ENCODE measurements at regions not wholly inside any gene's neighbourhood (a gene's known extent, or its start where the extent isn't known, plus 50 kb on each side); places are given as distances from the start of the nearest gene placed in this dataset.
"Not testable (repeated sequence)": the region's sequence is repeated elsewhere in the genome, so short reads cannot be mapped to it uniquely, and the experiment has no call there.

DNA sequence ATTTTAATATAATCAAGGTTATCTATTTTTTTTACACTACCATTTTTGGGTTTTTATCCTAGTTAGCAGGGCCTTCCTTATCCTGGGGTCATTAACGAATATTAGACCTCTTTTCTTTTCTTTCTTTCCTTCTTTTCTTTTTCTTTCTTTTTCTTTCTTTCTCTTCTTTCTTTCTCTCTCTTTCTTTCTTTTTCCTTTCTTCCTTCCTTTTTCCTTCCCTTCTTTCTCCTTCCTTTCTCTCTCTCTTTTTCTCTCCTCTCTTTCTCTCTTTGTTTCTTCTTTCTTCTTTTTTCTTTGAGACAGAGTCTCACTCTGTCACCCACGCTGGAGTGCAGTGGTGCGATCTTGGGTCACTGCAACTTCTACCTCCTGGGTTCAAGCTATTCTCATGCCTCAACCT is 120.4 kb upstream of the PDE7B start:
- no peaks in the 10 kb centered on the region for H3K36me3 ChIP-seq (replicated peaks in 1 of 2; ENCODE audit: control insufficient read depth in 1 of 2, insufficient read depth in 2 of 2, low read length in 2 of 2)
- H3K9me3 ChIP-seq (ENCODE audit: low read length): peaks cover 16% of the 10 kb centered on the region; the same call in 1 of the 2 replicates
- TF ChIP-seq ZNF549 (CRISPR knock-in tag; IDR thresholded peaks at IDR 0.05) (no peak), ZBTB8A (CRISPR knock-in tag; IDR thresholded peaks at IDR 0.05; ENCODE audit: borderline replicate concordance, low read depth) (no peak)
- H3K27ac ChIP-seq (ENCODE audit: extremely low read length, insufficient read depth, low read length): no peak overlapping the region
- ATAC-seq (no peak), FAIRE-seq (no peak), DNase-seq (ENCODE audit: low spot score) (no peak)
- H2AFZ ChIP-seq (ENCODE audit: low read length): no peak overlapping the region
- no peak overlapping the region for H3K9ac ChIP-seq (ENCODE audit: insufficient read depth, low read depth, low read length)
- POLR2A ChIA-PET: no interaction called here
- BruUV-seq (replicated peaks): no TSS peak
- no peaks in the 10 kb centered on the region for H3K4me1 ChIP-seq (ENCODE audit: insufficient read depth, low read length)
- intact Hi-C loops (cut with micrococcal nuclease; ENCODE audit: unreplicated experiment): no loop called here
- in situ Hi-C loops (cut with HindIII; ENCODE audit: extremely low pct_ligation_motif_present, low pct_unique_long_range_greater_than_20kb): no loop called here
- 2% methylated on average over 3 of the region's 3 CpGs for WGBS (ENCODE audit: low lambda C conversion rate)
- H3K27me3 ChIP-seq (ENCODE audit: control insufficient read depth in 1 of 2, insufficient read depth in 2 of 2, low read length in 2 of 2): no peaks in the 10 kb centered on the region
- H3K4me2 ChIP-seq (ENCODE audit: low read depth, low read length): no peak overlapping the region
- no peak overlapping the region for H3K4me3 ChIP-seq (replicated peaks in 1 of 3; ENCODE audit: insufficient read depth in 1 of 3, low read depth in 2 of 3, low read length in 3 of 3)
- no peaks in the 10 kb centered on the region for H3K79me2 ChIP-seq (ENCODE audit: insufficient read depth, low read length)
- CTCF ChIA-PET (ENCODE audit: low intra/inter-chr PET ratio, low total read pairs): no interaction called here
- H4K20me1 ChIP-seq (ENCODE audit: insufficient read depth, low read length): no peaks in the 10 kb centered on the region

- H3K9ac ChIP-seq (ENCODE audit: insufficient read depth, low read depth, low read length); in situ Hi-C loops (cut with HindIII; ENCODE audit: extremely low pct_ligation_motif_present, low pct_unique_long_range_greater_than_20kb); H3K36me3 ChIP-seq (replicated peaks in 1 of 2; ENCODE audit: control insufficient read depth in 1 of 2, insufficient read depth in 2 of 2, low read length in 2 of 2); DNase-seq (ENCODE audit: low spot score); H2AFZ ChIP-seq (ENCODE audit: low read length); H3K4me3 ChIP-seq (replicated peaks in 1 of 3; ENCODE audit: insufficient read depth in 1 of 3, low read depth in 2 of 3, low read length in 3 of 3); H3K27me3 ChIP-seq (ENCODE audit: control insufficient read depth in 1 of 2, insufficient read depth in 2 of 2, low read length in 2 of 2); H3K9me3 ChIP-seq (ENCODE audit: low read length); H4K20me1 ChIP-seq (ENCODE audit: insufficient read depth, low read length); intact Hi-C loops (cut with micrococcal nuclease; ENCODE audit: unreplicated experiment); POLR2A ChIA-PET; H3K79me2 ChIP-seq (ENCODE audit: insufficient read depth, low read length); FAIRE-seq; BruUV-seq (replicated peaks); CTCF ChIA-PET (ENCODE audit: low intra/inter-chr PET ratio, low total read pairs); ATAC-seq; H3K4me1 ChIP-seq (ENCODE audit: insufficient read depth, low read length); H3K27ac ChIP-seq (ENCODE audit: extremely low read length, insufficient read depth, low read length); H3K4me2 ChIP-seq (ENCODE audit: low read depth, low read length): not testable (repeated sequence)
- WGBS (ENCODE audit: low lambda C conversion rate): 10% methylated on average over 6 of the region's 6 CpGs
Measured at GRCh38 chr6:135736351-135736750, 115.2 kb upstream of the PDE7B start.

- intact Hi-C loops (cut with micrococcal nuclease; ENCODE audit: unreplicated experiment): no loop called here
- POLR2A ChIA-PET: no interaction called here
- CTCF ChIA-PET (ENCODE audit: low intra/inter-chr PET ratio, low total read pairs): no interaction called here
- Histone ChIP-seq H2AFZ (ENCODE audit: low read length) (no peak overlapping the region), H4K20me1 (ENCODE audit: insufficient read depth, low read length) (no peaks in the 10 kb centered on the region), H3K27ac (ENCODE audit: extremely low read length, insufficient read depth, low read length) (no peak overlapping the region), H3K4me1 (ENCODE audit: insufficient read depth, low read length) (no peaks in the 10 kb centered on the region), H3K79me2 (ENCODE audit: insufficient read depth, low read length) (no peaks in the 10 kb centered on the region), H3K4me2 (ENCODE audit: low read depth, low read length) (no peak overlapping the region), H3K27me3 (ENCODE audit: control insufficient read depth in 1 of 2, insufficient read depth in 2 of 2, low read length in 2 of 2) (no peaks in the 10 kb centered on the region), H3K4me3 (replicated peaks in 1 of 3; ENCODE audit: insufficient read depth in 1 of 3, low read depth in 2 of 3, low read length in 3 of 3) (no peak overlapping the region), H3K9ac (ENCODE audit: insufficient read depth, low read depth, low read length) (no peak overlapping the region), H3K9me3 (ENCODE audit: low read length) (no peaks in the 10 kb centered on the region), H3K36me3 (replicated peaks in 1 of 2; ENCODE audit: control insufficient read depth in 1 of 2, insufficient read depth in 2 of 2, low read length in 2 of 2) (no peaks in the 10 kb centered on the region)
- no peak for ATAC-seq
- no peak for DNase-seq (ENCODE audit: low spot score)
- FAIRE-seq: no peak
- in situ Hi-C loops (cut with HindIII; ENCODE audit: extremely low pct_ligation_motif_present, low pct_unique_long_range_greater_than_20kb): no loop called here
- no TSS peak for BruUV-seq (replicated peaks)
- 0% methylated on average over 1 of the region's 1 CpG for WGBS (ENCODE audit: low lambda C conversion rate)
- TF ChIP-seq, protein P1, sequence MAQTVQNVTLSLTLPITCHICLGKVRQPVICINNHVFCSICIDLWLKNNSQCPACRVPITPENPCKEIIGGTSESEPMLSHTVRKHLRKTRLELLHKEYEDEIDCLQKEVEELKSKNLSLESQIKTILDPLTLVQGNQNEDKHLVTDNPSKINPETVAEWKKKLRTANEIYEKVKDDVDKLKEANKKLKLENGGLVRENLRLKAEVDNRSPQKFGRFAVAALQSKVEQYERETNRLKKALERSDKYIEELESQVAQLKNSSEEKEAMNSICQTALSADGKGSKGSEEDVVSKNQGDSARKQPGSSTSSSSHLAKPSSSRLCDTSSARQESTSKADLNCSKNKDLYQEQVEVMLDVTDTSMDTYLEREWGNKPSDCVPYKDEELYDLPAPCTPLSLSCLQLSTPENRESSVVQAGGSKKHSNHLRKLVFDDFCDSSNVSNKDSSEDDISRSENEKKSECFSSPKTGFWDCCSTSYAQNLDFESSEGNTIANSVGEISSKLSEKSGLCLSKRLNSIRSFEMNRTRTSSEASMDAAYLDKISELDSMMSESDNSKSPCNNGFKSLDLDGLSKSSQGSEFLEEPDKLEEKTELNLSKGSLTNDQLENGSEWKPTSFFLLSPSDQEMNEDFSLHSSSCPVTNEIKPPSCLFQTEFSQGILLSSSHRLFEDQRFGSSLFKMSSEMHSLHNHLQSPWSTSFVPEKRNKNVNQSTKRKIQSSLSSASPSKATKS (CRISPR knock-in tag; IDR thresholded peaks at IDR 0.05): no peak
- TF ChIP-seq BHLHE40 (IDR thresholded peaks at IDR 0.05; ENCODE audit: low read length) (no peak), FOXP4 (CRISPR knock-in tag; IDR thresholded peaks at IDR 0.05) (no peak), ZKSCAN5 (CRISPR knock-in tag; IDR thresholded peaks at IDR 0.05) (no peak), PAX8 (CRISPR knock-in tag; IDR thresholded peaks at IDR 0.05; ENCODE audit: borderline replicate concordance) (no peak), STAT5B (CRISPR knock-in tag; IDR thresholded peaks at IDR 0.05) (no peak), ZBTB42 (CRISPR knock-in tag; IDR thresholded peaks at IDR 0.05) (no peak), DNMT3B (CRISPR knock-in tag; conservative IDR thresholded peaks at IDR 0.05) (no peak)
Measured at GRCh38 chr6:135738636-135739035, 112.9 kb upstream of the PDE7B start.

Measured in HepG2 (cell line).